NCI-H1105 (cell line): ENCODE measurements at regions not wholly inside any gene's neighbourhood (a gene's known extent, or its start where the extent isn't known, plus 50 kb on each side); places are given as distances from the start of the nearest gene placed in this dataset.
"Not testable (repeated sequence)": the region's sequence is repeated elsewhere in the genome, so short reads cannot be mapped to it uniquely, and the experiment has no call there.

Experiments
- DNase-seq: peaks from one replicate; lab custom pipeline; 2025; lab: John Stamatoyannopoulos, UW

- DNase-seq = no peak
These were observed 226.6 kb upstream of the CCDC54 start for GRCh38 chr3:107150675-107151074.

- DNase-seq = no peak
These were observed 223.3 kb upstream of the CCDC54 start for GRCh38 chr3:107153981-107154380.

GRCh38 chr3:107172411-107172810 is 204.8 kb upstream of the CCDC54 start:
- DNase-seq = no peak

- DNase-seq = no peak
These were observed 192.9 kb upstream of the CCDC54 start for GRCh38 chr3:107184375-107184774.

- no peak for DNase-seq
These were observed 189.0 kb upstream of the CCDC54 start for GRCh38 chr3:107188262-107188661.

- DNase-seq = no peak
These were observed 188.0 kb upstream of the CCDC54 start for GRCh38 chr3:107189158-107189791.

- no peak for DNase-seq
These were observed 184.1 kb upstream of the CCDC54 start for GRCh38 chr3:107193116-107193515.

- no peak for DNase-seq
These were observed 178.6 kb upstream of the CCDC54 start for GRCh38 chr3:107198581-107199181.

- DNase-seq = peak; percentile 22
These were observed 176.1 kb upstream of the CCDC54 start for GRCh38 chr3:107201146-107201545.

- DNase-seq = not testable (repeated sequence)
These were observed 174.4 kb upstream of the CCDC54 start for GRCh38 chr3:107202885-107203284.

- DNase-seq = no peak
These were observed 173.1 kb upstream of the CCDC54 start for GRCh38 chr3:107204121-107204520.

- no peak for DNase-seq
These were observed 171.9 kb upstream of the CCDC54 start for GRCh38 chr3:107205358-107205757.

GRCh38 chr3:107206141-107206540 is 171.1 kb upstream of the CCDC54 start:
- no peak for DNase-seq

GRCh38 chr3:107206945-107207344 is 170.3 kb upstream of the CCDC54 start:
- DNase-seq = no peak

GRCh38 chr3:107208100-107208499 is 169.1 kb upstream of the CCDC54 start:
- no peak for DNase-seq

GRCh38 chr3:107208796-107209195 is 168.4 kb upstream of the CCDC54 start:
- DNase-seq = no peak

- no peak for DNase-seq
These were observed 167.8 kb upstream of the CCDC54 start for GRCh38 chr3:107209302-107209990.

GRCh38 chr3:107211608-107212007 is 165.6 kb upstream of the CCDC54 start:
- DNase-seq = no peak

- DNase-seq = no peak
These were observed 164.6 kb upstream of the CCDC54 start for GRCh38 chr3:107212618-107213017.

- no peak for DNase-seq
These were observed 164.1 kb upstream of the CCDC54 start for GRCh38 chr3:107213044-107213669.

GRCh38 chr3:107216229-107216628 is 161.0 kb upstream of the CCDC54 start:
- DNase-seq = no peak

GRCh38 chr3:107216711-107217110 is 160.5 kb upstream of the CCDC54 start:
- DNase-seq = no peak

GRCh38 chr3:107217172-107217571 is 160.1 kb upstream of the CCDC54 start:
- DNase-seq = no peak
